AG08396 (cell line): ENCODE measurements at regions not wholly inside any gene's neighbourhood (a gene's known extent, or its start where the extent isn't known, plus 50 kb on each side); places are given as distances from the start of the nearest gene placed in this dataset.
"Not testable (repeated sequence)": the region's sequence is repeated elsewhere in the genome, so short reads cannot be mapped to it uniquely, and the experiment has no call there.

Experiments used
- DNase-seq: peaks from one replicate; pipeline ENCODE4 v3.0.0; 2012; ENCODE audit warnings: low spot score, mixed read lengths

- DNase-seq: no peak
Measured at GRCh38 chr1:191760016-191760415, 398.2 kb upstream of the RGS18 start.

DNA sequence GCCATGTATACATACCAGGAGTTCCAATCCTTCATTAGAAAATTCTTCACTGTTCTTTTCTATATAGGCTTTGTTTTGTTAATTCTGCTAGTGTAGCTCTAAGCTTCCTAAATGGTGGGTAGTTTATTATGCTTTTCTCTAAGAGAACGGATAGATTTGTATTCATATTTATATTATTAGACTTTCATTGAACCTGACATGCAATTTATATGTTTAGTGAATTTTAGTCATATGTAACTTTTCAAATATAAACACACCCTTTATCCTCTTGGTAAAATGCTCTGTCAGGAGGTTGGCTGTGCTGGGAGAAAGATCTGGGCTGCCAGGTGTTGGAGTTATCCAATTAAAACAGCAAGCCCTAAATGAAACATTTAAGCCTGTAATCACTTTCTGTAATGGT, 369.7 kb upstream of the RGS18 start:
- DNase-seq: no peak

GRCh38 chr1:191798178-191798577, 360.1 kb upstream of the RGS18 start:
- DNase-seq: no peak

DNA sequence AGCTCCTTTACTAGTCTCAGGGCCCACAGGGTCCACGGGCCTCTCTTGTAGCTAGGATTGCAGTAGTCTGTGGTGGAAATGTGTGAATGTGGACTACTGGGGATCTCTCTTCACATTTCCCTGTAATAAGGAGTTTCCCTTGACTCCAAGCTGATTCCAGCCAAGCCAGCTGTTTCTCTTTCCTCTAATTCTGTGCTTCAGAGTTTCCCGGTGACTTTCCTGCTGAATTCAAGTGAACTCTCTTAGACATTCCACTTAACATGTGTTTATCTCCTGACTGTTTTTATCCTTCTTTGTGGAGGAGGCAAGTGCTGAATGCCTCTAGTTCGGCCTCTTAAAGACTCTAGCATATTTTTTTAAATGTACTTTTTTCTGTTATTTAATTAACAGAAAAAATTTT, 354.0 kb upstream of the RGS18 start:
- DNase-seq: no peak

GRCh38 chr1:191813593-191813992, 344.7 kb upstream of the RGS18 start:
- DNase-seq: not testable (repeated sequence)

GRCh38 chr1:191818198-191818597, 340.1 kb upstream of the RGS18 start:
- no peak for DNase-seq

- DNase-seq: no peak
Measured at GRCh38 chr1:191831572-191831971, 326.7 kb upstream of the RGS18 start.

GRCh38 chr1:191839891-191840290, 318.4 kb upstream of the RGS18 start:
- no peak for DNase-seq

- DNase-seq: no peak
Measured at GRCh38 chr1:191851799-191852595, 306.3 kb upstream of the RGS18 start.

- no peak for DNase-seq
Measured at GRCh38 chr1:191852907-191853306, 305.4 kb upstream of the RGS18 start.

DNA sequence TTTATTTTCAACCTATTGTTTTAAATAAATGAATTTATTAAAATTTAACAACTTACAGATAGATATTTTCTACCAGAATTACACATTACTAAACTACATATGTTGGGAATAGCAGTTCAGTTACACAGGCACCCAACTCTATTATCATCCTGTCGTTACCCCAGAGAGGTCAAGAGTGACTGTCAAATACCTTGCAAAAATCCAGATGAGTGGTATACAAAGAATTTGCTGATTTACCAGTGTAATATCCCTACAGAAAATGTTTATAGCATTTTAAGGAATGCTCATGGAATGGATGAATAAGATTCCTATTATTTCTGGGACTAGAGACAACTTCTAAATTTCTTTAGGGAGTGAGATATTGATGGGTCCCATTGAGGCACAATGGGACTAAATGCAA, 300.7 kb upstream of the RGS18 start:
- DNase-seq: no peak

GRCh38 chr1:191865479-191865878, 292.8 kb upstream of the RGS18 start:
- no peak for DNase-seq

DNA sequence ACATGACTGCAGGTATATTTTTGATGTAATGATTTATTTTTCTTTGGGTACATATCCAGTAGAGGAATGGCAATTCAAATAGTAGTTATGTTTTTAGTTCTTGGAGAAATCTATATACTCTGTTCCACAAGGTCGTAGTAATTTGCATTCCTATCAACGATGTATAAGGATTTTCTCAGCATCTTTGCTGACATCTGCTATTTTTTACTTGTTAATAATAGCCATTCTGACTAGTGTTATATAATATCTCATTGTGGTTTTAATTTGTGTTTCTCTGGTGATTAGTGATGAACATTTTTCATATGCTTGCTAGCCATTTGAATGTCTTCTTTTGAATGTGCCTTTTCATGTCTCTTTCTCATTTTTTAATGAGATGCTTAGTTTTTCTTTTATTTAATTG, 292.1 kb upstream of the RGS18 start:
- DNase-seq: no peak

GRCh38 chr1:191869790-191870312, 288.4 kb upstream of the RGS18 start:
- no peak for DNase-seq

GRCh38 chr1:191870490-191870889, 287.8 kb upstream of the RGS18 start:
- no peak for DNase-seq

DNA sequence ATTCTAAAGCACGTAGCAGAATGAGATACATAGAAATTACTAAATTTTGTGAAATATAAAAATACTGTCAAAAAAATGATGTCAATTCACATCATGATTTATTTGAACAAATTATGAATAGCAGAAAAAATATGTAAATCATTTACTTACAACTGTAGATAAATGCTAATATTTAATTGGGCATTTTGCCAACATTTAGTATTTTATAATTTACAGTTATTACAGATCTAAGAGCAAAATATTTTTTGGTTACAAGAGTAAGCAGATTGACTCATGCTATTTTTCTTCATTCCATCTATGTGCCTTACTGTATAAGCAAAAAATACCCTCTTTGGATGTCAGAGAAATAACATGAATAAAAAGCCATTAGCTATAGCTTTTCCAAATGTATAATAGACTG, 282.3 kb upstream of the RGS18 start:
- no peak for DNase-seq

DNA sequence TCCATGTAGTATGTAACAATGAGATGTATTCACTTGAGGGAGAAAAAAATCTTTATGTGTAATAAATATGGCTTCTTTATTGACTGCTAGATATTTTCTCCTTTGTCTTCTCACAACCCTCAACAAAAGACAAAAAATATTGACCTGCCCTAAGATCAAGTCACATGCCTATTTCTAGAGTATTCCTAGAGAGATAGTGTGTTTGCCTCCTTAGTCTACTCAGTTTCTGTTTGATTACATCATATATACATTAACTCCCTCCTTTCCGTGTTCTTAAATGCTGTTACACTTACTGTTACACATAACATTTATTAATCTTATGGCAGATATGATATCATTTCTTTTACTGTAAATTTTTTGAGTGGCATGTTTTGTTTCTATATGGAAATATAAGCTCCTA, 281.6 kb upstream of the RGS18 start:
- no peak for DNase-seq

- no peak for DNase-seq
Measured at GRCh38 chr1:191882870-191883269, 275.4 kb upstream of the RGS18 start.

GRCh38 chr1:191886977-191887376, 271.3 kb upstream of the RGS18 start:
- no peak for DNase-seq

DNA sequence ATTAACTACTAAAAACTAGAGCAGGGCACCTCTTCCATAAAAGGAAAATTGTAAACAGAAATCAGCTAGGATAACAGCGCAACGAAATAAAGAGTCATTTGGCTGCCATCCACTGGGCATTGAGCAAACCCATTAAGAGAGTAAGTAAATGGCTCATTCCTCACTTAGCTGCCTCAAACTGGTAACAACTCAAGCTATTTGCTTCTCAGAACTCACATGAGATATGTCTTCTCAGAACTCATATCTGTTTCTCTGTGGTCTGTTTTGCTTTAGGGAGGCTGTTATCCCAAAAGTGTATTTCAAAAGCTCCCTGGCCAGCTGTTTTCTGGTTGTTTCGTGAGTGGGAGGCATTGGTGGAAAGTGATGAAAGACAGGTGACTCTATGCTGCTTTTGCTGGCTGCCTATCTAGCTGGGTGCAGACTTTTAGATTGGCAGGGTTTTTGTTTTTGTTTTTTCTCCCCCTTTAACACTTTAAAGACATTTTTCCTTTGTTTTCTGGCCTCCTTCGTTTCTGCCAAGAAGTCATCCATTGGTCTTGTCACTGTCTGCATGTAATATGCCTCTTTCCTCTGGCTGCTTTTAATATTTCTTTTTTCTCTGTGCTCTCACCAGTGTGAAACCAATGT, 269.2 kb upstream of the RGS18 start:
- no peak for DNase-seq

GRCh38 chr1:191889623-191890003, 268.6 kb upstream of the RGS18 start:
- no peak for DNase-seq

DNA sequence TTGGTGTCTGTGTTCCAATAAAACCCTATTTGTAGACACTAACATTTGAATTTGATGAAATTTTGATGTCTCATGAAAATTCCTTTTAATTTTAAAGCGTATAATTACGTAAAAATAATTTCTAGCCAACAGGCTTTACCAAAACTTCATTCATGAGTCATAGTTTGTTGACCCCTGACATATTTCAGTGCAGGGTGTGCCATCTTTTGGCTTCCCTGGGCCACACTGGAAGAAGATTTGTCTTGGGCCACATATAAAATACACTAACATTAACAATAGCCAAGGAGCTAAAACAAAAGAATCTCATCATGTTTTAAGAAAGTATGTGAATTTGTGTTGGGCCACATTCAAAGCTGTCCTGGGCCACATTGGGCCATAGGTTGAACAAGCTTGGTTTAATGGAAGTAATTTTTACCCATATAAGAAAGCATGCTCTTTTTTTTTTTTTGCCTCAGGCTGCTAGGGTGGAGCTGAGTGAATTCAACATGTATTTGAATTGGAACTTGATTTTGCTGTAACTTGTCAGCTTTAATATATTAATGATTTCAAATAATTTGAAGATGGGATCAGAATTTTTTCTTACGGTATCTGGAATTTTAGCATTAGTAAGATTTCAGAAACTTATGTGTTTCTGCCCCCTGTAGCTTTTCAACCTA, 267.7 kb upstream of the RGS18 start:
- DNase-seq: no peak

- DNase-seq: no peak
Measured at GRCh38 chr1:191892716-191893115, 265.5 kb upstream of the RGS18 start.
